OCI-LY1 (cell line): ENCODE measurements at regions not wholly inside any gene's neighbourhood (a gene's known extent, or its start where the extent isn't known, plus 50 kb on each side); places are given as distances from the start of the nearest gene placed in this dataset.

Source experiments
- EZH2 ChIP-seq: fragments of 200-600 bp; sonication (generic), shearing (Covaris generic); IDR thresholded peaks from 2 replicates; pipeline ENCODE4 v1.8.0; 2017; ENCODE audit warnings: borderline replicate concordance, mixed run types, mild to moderate bottlenecking, antibody characterized with exemption, low read length, moderate library complexity, mixed read lengths
- TF ChIP-seq, protein P1 (sequence below): fragments of 200-600 bp; sonication (generic), shearing (Covaris generic); IDR thresholded peaks from 2 replicates; pipeline ENCODE4 v1.5.1; 2017; ENCODE audit warnings: mild to moderate bottlenecking, antibody characterized with exemption, low read length, moderate library complexity, mixed read lengths

DNA sequence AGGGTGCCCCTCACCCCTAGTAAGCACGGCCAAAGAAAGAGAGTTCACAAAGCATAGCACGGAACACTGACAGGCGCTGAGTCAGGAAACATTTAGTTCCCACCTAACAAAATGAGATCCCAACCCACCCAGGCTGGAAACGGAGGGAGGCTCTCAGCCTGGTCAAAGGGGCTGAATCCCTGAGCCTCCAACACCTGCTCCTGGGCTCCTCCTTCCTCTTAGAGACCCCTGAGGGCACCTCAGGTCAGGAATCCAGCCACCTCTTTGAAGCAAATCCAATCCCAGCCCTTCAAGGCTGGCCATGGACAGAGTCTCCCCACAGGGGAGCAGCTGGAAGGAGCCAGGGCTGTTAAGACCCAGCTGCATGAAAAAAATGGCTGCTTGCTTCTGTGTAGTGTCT lies 154.4 kb upstream of the HES1 start:
- TF ChIP-seq, protein P1, sequence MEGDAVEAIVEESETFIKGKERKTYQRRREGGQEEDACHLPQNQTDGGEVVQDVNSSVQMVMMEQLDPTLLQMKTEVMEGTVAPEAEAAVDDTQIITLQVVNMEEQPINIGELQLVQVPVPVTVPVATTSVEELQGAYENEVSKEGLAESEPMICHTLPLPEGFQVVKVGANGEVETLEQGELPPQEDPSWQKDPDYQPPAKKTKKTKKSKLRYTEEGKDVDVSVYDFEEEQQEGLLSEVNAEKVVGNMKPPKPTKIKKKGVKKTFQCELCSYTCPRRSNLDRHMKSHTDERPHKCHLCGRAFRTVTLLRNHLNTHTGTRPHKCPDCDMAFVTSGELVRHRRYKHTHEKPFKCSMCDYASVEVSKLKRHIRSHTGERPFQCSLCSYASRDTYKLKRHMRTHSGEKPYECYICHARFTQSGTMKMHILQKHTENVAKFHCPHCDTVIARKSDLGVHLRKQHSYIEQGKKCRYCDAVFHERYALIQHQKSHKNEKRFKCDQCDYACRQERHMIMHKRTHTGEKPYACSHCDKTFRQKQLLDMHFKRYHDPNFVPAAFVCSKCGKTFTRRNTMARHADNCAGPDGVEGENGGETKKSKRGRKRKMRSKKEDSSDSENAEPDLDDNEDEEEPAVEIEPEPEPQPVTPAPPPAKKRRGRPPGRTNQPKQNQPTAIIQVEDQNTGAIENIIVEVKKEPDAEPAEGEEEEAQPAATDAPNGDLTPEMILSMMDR = no peak
- no peak for TF ChIP-seq EZH2
